ENCODE measurements at regions not wholly inside any gene's neighbourhood (a gene's known extent, or its start where the extent isn't known, plus 50 kb on each side); places are given as distances from the start of the nearest gene placed in this dataset.
"Not testable (repeated sequence)": the region's sequence is repeated elsewhere in the genome, so short reads cannot be mapped to it uniquely, and the experiment has no call there.

- TF ChIP-seq CTCF (IDR thresholded peaks at IDR 0.05); MAX (IDR thresholded peaks at IDR 0.05; ENCODE audit: low read depth); EP300 (IDR thresholded peaks at IDR 0.05; ENCODE audit: borderline replicate concordance in 1 of 2, low read depth in 1 of 2, low read length in 1 of 2): not testable (repeated sequence)
Observed at GRCh38 chr4:148637453-148637852, 195.2 kb upstream of the NR3C2 start.

Measured in SK-N-SH (cell line).